ENCODE measurements at regions not wholly inside any gene's neighbourhood (a gene's known extent, or its start where the extent isn't known, plus 50 kb on each side); places are given as distances from the start of the nearest gene placed in this dataset.

DNA sequence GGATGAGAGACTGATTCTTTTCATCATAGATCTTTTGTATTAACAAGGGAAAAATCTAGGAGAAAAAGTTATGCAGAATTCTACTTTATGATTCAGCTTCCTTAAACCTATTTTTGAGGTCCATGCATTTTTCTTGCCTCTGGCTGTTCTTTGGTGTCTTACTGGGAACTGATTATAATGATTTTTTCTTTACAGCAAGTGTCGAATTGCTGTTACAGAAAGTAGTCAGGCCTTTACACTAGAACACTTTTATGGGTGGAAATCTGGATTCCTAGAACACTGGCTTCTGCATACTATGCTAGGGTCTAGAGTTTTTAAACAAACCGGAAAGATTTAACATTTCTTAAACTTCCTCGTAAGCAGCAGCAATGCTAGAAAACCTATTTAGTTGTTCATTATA lies 302.6 kb downstream of the NUP35 start:
- no peak for TF ChIP-seq EGR1 (IDR thresholded peaks at IDR 0.05)
- TF ChIP-seq TAF1 (IDR thresholded peaks at IDR 0.05; ENCODE audit: low read depth), result no peak
- no peak for TF ChIP-seq CEBPB (IDR thresholded peaks at IDR 0.05)
- TF ChIP-seq TCF12 (IDR thresholded peaks at IDR 0.05; ENCODE audit: low read depth), result no peak
- TF ChIP-seq, protein P1, sequence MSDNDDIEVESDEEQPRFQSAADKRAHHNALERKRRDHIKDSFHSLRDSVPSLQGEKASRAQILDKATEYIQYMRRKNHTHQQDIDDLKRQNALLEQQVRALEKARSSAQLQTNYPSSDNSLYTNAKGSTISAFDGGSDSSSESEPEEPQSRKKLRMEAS (IDR thresholded peaks at IDR 0.05), result no peak
- no peak for TF ChIP-seq EP300 (IDR thresholded peaks at IDR 0.05; ENCODE audit: borderline replicate concordance)
- no peak for TF ChIP-seq NFIC (IDR thresholded peaks at IDR 0.05)
- TF ChIP-seq, protein P2, sequence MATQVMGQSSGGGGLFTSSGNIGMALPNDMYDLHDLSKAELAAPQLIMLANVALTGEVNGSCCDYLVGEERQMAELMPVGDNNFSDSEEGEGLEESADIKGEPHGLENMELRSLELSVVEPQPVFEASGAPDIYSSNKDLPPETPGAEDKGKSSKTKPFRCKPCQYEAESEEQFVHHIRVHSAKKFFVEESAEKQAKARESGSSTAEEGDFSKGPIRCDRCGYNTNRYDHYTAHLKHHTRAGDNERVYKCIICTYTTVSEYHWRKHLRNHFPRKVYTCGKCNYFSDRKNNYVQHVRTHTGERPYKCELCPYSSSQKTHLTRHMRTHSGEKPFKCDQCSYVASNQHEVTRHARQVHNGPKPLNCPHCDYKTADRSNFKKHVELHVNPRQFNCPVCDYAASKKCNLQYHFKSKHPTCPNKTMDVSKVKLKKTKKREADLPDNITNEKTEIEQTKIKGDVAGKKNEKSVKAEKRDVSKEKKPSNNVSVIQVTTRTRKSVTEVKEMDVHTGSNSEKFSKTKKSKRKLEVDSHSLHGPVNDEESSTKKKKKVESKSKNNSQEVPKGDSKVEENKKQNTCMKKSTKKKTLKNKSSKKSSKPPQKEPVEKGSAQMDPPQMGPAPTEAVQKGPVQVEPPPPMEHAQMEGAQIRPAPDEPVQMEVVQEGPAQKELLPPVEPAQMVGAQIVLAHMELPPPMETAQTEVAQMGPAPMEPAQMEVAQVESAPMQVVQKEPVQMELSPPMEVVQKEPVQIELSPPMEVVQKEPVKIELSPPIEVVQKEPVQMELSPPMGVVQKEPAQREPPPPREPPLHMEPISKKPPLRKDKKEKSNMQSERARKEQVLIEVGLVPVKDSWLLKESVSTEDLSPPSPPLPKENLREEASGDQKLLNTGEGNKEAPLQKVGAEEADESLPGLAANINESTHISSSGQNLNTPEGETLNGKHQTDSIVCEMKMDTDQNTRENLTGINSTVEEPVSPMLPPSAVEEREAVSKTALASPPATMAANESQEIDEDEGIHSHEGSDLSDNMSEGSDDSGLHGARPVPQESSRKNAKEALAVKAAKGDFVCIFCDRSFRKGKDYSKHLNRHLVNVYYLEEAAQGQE (IDR thresholded peaks at IDR 0.05; ENCODE audit: low read depth), result no peak
- TF ChIP-seq FOXM1 (IDR thresholded peaks at IDR 0.05; ENCODE audit: borderline replicate concordance, low read depth), result no peak
- no peak for TF ChIP-seq YY1 (IDR thresholded peaks at IDR 0.05; ENCODE audit: low read depth)
- TF ChIP-seq CREB1 (IDR thresholded peaks at IDR 0.05; ENCODE audit: low read depth), result no peak
- TF ChIP-seq RAD21 (IDR thresholded peaks at IDR 0.05; ENCODE audit: low read depth), result no peak
